ENCODE measurements at regions not wholly inside any gene's neighbourhood (a gene's known extent, or its start where the extent isn't known, plus 50 kb on each side); places are given as distances from the start of the nearest gene placed in this dataset.

DNA sequence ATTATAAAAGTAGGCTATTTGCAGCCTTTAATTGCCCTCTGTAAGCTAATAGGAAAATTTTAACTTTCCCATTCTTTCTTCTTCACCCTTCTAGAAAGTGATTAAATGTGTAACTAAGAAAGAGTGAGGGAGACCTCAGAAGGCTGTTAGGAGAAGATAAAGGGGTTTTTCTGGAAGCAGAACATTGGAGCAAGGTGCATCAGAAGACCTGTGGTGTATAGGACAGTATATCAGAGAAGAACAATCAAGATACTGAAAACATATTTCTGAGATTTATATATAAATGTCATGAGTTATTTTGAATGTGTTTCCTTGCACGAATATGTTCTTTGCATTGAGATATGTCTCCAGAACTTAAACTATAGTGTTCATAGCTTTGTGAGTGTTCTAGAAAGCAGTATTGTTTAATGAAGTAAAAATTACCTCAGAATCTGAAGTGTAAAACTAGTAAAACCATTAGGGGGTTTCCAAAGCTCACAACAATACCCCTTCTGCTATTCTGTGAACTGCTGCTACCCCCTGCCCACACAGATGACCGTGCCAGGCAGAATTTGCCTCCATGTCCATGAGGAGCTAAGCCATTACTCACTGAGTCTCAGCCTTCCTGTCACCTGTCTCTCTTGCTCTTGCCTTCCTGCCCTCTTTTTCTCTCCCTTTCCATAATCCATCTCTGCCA, 537.9 kb downstream of the EPHA4 start:
- intact Hi-C loops (cut with DNase I) = no loop called here
- 52 to 63% methylated on average over 2 of the region's 2 CpGs for WGBS, 2 donors
- Histone ChIP-seq H3K36me3 (replicated peaks in 1 of 2; ENCODE audit: insufficient read depth in 1 of 2, low read depth in 2 of 2) (no peaks in the 10 kb centered on the region), H3K27me3 (no peaks in the 10 kb centered on the region), H3K9me3 (no peaks in the 10 kb centered on the region), H3K4me1 (no peaks in the 10 kb centered on the region), H3K27ac (no peak overlapping the region), H3K4me3 (no peak overlapping the region)
- ATAC-seq (no peak), DNase-seq (no peak)
- TF ChIP-seq POLR2A (IDR thresholded peaks at IDR 0.05) = no peak
- TF ChIP-seq, protein P1, sequence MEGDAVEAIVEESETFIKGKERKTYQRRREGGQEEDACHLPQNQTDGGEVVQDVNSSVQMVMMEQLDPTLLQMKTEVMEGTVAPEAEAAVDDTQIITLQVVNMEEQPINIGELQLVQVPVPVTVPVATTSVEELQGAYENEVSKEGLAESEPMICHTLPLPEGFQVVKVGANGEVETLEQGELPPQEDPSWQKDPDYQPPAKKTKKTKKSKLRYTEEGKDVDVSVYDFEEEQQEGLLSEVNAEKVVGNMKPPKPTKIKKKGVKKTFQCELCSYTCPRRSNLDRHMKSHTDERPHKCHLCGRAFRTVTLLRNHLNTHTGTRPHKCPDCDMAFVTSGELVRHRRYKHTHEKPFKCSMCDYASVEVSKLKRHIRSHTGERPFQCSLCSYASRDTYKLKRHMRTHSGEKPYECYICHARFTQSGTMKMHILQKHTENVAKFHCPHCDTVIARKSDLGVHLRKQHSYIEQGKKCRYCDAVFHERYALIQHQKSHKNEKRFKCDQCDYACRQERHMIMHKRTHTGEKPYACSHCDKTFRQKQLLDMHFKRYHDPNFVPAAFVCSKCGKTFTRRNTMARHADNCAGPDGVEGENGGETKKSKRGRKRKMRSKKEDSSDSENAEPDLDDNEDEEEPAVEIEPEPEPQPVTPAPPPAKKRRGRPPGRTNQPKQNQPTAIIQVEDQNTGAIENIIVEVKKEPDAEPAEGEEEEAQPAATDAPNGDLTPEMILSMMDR (IDR thresholded peaks at IDR 0.05) = no peak

DNA sequence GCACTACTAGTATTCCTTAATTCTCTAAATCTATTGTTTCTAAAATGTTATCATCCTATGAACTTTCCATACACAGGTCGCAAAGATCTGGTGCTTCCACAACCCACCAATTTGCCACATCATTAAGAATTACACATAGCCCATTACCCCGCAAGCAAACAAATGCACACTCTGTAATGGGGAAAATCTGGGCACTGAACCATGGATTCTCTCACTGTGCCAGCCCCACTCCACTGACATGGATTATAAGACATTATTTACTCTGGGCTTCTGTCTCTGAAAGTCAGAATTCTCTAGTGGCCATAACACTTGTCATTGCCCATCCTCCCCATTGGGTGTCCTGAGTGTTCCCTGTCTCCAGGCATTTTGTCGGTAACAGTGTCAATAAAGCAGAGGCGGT, 537.1 kb downstream of the EPHA4 start:
- Histone ChIP-seq H3K27me3 (no peaks in the 10 kb centered on the region), H3K27ac (no peak overlapping the region), H3K4me3 (no peak overlapping the region), H3K4me1 (no peaks in the 10 kb centered on the region), H3K9me3 (no peaks in the 10 kb centered on the region), H3K36me3 (replicated peaks in 1 of 2; ENCODE audit: insufficient read depth in 1 of 2, low read depth in 2 of 2) (no peaks in the 10 kb centered on the region)
- TF ChIP-seq POLR2A (IDR thresholded peaks at IDR 0.05) = no peak
- TF ChIP-seq, protein P1 (IDR thresholded peaks at IDR 0.05) = no peak
- intact Hi-C loops (cut with DNase I) = no loop called here
- ATAC-seq (no peak), DNase-seq (no peak)
- 80 to 81% methylated on average over 4 of the region's 4 CpGs for WGBS, 2 donors

GRCh38 chr2:221042926-221043325, 529.2 kb downstream of the EPHA4 start:
- H3K4me3 ChIP-seq = no peak overlapping the region
- no peaks in the 10 kb centered on the region for H3K36me3 ChIP-seq (replicated peaks in 1 of 2; ENCODE audit: insufficient read depth in 1 of 2, low read depth in 2 of 2)
- no peaks in the 10 kb centered on the region for H3K4me1 ChIP-seq
- no peaks in the 10 kb centered on the region for H3K9me3 ChIP-seq
- 68 to 72% methylated on average over 6 of the region's 6 CpGs for WGBS, 2 donors
- DNase-seq (no peak), ATAC-seq (no peak)
- no peaks in the 10 kb centered on the region for H3K27me3 ChIP-seq
- no peak overlapping the region for H3K27ac ChIP-seq
- intact Hi-C loops (cut with DNase I) = no loop called here
- no peak for TF ChIP-seq POLR2A (IDR thresholded peaks at IDR 0.05)
- TF ChIP-seq, protein P1 (IDR thresholded peaks at IDR 0.05) = no peak

DNA sequence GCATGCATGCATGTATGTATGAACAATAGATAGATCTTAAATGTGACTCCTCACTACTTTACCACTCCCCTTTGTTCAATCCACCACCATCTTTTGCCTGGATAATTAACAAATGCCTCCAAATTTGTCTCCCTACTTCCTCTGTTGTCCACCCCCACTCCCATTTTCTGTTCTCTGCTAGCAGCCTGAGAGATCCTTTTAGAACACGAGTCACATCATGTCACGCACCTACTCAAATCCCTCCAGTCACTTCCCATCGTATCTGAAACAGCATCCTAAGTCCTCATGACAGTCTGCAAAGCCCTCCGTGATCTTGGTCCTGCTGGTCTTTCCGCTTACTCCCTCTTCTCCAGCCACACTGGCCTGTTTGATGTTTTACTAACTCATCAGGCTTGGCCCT, 527.3 kb downstream of the EPHA4 start:
- no peak for ATAC-seq

DNA sequence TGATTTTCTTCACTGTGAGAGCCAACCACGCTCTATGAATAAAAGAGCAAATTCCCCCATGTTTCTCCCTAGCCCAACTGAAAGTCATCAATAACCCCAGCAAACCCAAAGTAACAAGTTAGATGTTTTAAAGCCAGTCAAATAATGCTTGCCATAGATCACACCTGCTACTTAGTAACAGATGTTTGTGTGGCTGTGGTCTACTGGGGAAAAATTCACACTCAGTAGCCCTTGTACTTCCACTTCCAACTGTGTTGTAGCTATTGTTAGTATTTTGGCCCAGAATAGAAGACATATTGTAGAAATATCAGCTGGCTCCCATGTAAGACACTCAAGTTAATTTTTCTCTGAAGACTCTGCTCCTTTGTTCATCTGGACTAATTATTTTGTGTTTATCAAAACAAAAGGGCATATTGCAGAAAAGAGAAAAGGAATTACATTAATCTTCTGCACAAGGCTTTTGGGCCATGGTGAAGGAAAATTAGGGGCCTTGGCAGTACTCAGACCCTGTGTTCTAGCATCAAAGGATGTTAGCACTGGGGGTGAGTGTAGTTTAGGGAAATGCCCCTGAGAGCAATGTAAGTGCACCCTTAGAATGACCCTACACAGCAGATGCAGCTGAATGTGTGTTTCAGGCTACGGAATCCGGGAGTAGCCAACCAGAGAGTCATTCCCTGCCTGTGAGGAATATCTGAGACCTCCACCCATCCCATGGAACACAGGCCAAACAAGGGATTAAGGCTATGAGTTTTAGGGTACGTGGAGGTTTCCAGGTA, 521.9 kb downstream of the EPHA4 start:
- Histone ChIP-seq H3K36me3 (replicated peaks in 1 of 2; ENCODE audit: insufficient read depth in 1 of 2, low read depth in 2 of 2) (no peaks in the 10 kb centered on the region), H3K4me1 (no peaks in the 10 kb centered on the region), H3K27ac (no peak overlapping the region), H3K27me3 (no peaks in the 10 kb centered on the region), H3K9me3 (no peaks in the 10 kb centered on the region), H3K4me3 (no peak overlapping the region)
- no peak for TF ChIP-seq POLR2A (IDR thresholded peaks at IDR 0.05)
- WGBS, 2 donors = 55 to 61% methylated on average over 4 of the region's 4 CpGs
- DNase-seq (no peak), ATAC-seq (no peak)
- intact Hi-C loops (cut with DNase I) = no loop called here

More for the DNA sequence above, 527.3 kb downstream of the EPHA4 start:
- H3K4me3 ChIP-seq = no peak overlapping the region
- DNase-seq = no peak
- H3K36me3 ChIP-seq (replicated peaks in 1 of 2; ENCODE audit: insufficient read depth in 1 of 2, low read depth in 2 of 2) = no peaks in the 10 kb centered on the region
- intact Hi-C loops (cut with DNase I) = no loop called here
- TF ChIP-seq POLR2A (IDR thresholded peaks at IDR 0.05) = no peak
- no peak overlapping the region for H3K27ac ChIP-seq
- no peaks in the 10 kb centered on the region for H3K9me3 ChIP-seq
- no peaks in the 10 kb centered on the region for H3K4me1 ChIP-seq
- H3K27me3 ChIP-seq = no peaks in the 10 kb centered on the region
- WGBS, 2 donors = 74 to 78% methylated on average over 5 of the region's 5 CpGs

All from body of pancreas (tissue), 4 donors.